GM12872 (cell line): ENCODE measurements at regions not wholly inside any gene's neighbourhood (a gene's known extent, or its start where the extent isn't known, plus 50 kb on each side); places are given as distances from the start of the nearest gene placed in this dataset.

Experiments
- CTCF ChIP-seq: IDR thresholded peaks from 3 replicates; pipeline ENCODE4 v1.5.1; 2011; ENCODE audit warnings: low read depth, mild to moderate bottlenecking, low read length, moderate library complexity; ENCODE audit not compliant: insufficient read depth

DNA sequence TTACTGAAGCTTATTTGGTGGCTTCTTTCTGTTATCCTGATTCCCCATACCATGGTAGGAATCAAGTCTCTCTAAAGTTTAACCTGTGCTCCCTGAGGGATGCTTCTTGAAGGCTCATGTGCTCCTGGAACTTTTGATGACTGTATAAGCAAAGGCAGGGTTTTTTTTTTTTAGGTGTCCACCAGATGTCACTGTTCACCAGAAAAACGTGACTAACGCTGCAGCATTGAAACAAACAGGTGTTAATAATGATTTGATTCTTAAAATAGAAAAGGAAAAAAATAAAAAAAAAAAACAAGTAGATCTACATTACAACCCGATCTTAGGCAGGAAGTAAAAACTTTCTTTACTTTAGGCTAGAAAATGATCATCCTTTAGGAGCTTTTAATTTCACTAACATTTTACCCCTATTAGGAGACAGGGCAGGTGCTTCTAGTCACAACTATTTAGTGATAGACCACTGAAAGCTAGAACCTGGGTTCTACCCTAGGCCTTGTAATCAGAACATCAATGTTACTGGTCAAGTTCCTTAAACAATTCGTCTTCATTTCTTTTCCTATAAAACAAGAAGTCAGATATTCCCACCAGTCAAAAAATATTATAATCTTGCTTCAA is 223.0 kb downstream of the PLA2G4A start:
- peak; percentile 48 for TF ChIP-seq CTCF

GRCh38 chr1:187053876-187054275 is 225.1 kb downstream of the PLA2G4A start:
- TF ChIP-seq CTCF, result no peak

GRCh38 chr1:187054862-187055757 is 226.4 kb downstream of the PLA2G4A start:
- TF ChIP-seq CTCF, result no peak

DNA sequence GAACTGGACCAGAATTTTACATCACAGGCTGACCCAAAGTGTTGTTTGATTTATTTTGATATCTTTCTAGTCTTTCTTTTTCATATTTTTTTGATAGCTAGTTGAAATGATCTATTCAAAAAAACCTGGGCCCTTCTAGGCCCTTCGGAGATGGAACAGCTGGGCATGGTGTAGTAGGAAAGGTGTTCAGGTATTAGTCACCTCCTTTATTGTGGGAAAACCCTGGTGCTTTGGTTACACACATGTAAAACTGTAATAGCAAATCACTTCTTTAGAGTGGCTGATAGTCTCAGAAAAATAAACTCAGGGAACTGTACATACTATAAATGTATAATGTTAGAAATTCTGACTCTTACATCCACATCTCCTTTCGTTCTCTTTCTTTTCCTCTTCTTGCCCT is 234.5 kb downstream of the PLA2G4A start:
- no peak for TF ChIP-seq CTCF

- no peak for TF ChIP-seq CTCF
Measured at GRCh38 chr1:187067160-187067559, 238.4 kb downstream of the PLA2G4A start.

DNA sequence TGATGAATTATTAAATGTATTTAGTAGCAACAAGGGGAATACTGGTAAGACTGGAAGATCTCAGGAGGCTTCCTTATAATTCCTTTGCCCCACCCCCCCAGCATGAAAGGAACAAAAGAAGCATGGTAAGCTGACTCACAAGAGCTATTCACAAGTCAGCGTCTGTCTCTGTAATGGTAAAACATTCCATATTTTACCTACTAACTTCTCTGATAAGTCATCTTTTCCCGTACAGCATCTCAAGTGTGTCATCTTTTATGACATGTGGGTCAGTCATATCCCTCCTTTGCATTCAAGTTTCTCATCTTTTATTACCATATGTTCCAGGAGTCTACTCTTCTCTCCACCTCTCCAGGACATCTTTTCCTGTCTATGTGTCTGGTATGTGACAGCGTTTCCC is 241.3 kb downstream of the PLA2G4A start:
- TF ChIP-seq CTCF, result no peak

- no peak for TF ChIP-seq CTCF
Measured at GRCh38 chr1:187074445-187075048, 245.8 kb downstream of the PLA2G4A start.
